Dedifferentiated amniotic fluid mesenchymal stem cell (primary cell): ENCODE measurements at regions not wholly inside any gene's neighbourhood (a gene's known extent, or its start where the extent isn't known, plus 50 kb on each side); places are given as distances from the start of the nearest gene placed in this dataset.
A peak's percentile ranks its signal among the peaks of the same experiment; 100 is the strongest.

Experiments used
- DNase-seq: peaks from one replicate; pipeline ENCODE4 v3.0.0-alpha.2; 2016; ENCODE audit errors: extremely low spot score

DNA sequence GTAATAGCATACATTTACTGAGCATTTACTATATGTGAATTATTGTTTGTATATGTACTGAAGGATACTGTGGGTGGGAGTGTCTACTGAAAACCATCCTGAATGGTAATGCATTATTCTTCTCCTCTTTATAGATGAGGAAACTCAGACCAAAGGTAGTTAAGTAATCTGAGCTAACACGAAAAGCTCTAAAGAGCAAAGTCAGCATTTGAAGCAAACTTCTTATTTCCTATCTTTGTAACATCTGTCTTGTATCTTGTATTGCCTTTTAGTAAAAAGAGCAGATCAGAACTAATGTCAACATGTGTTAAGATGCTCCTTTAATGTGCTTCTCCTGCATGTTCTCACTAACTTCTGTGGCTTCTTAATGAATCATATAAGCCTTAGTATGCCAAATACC lies 382.8 kb upstream of the NXPH2 start:
- no peak for DNase-seq

DNA sequence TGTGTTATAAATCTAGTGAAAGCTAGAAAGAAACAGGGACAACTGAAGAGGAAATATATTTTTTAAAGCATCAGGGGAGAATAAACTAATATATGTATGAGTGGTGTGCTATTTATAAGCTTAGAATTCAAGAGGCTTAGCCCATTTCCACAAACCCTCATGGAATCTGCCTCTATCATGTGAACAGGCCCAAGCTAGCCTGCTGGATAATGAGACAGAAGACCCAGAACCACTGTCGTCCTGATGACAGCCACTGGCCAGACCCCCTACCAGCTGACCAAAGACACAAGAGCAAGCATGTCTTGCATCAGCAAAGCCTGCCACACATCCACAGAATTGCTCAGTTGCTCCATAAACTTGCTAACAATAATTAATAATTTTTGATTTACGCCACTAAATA lies 382.3 kb upstream of the NXPH2 start:
- DNase-seq = no peak

DNA sequence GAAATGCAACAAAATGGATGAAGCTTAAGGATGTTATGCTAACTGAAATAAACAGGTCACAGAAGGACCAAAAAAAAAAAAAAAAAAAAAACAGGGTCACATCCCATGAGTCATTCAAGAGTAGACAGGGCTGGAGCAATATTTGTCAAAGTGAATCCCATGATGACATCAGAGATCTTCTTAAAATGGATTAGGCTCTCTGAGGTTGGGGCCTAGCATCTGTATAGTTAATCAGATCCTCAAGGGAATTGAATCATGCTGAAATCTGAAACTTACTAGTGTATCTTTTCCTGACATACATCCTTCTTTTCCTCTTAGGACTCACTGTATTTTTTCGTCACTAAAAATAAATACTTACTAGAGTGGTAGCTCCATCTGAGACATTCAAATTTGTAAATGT lies 380.6 kb upstream of the NXPH2 start:
- no peak for DNase-seq

DNA sequence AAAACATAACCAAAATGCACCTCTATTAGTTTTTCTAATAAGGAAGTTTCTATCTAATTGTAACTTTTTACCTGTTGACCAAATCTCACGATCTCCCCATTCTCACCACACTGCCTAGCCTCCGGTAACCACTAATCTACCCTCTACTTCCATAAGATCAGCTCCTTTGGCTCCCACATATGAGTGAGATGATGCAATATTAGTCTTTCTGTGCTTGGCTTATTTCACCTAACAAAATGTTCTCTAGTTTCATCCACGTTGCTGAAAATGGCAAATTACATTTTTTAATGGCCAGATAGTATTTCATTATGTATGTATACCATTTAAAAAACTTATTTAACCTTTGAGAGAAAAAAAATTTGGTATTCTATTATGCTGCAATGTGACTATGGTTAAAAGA lies 379.0 kb upstream of the NXPH2 start:
- no peak for DNase-seq

GRCh38 chr2:139156730-139157129 lies 376.5 kb upstream of the NXPH2 start:
- no peak for DNase-seq

- no peak for DNase-seq
Measured at GRCh38 chr2:139155991-139156390, 375.8 kb upstream of the NXPH2 start.

GRCh38 chr2:139142252-139142880 lies 362.2 kb upstream of the NXPH2 start:
- DNase-seq = no peak

GRCh38 chr2:139124271-139124670 lies 344.1 kb upstream of the NXPH2 start:
- DNase-seq = no peak

- no peak for DNase-seq
Measured at GRCh38 chr2:139123795-139124194, 343.6 kb upstream of the NXPH2 start.

GRCh38 chr2:139122711-139123158 lies 342.5 kb upstream of the NXPH2 start:
- no peak for DNase-seq

GRCh38 chr2:139099721-139100120 lies 319.5 kb upstream of the NXPH2 start:
- DNase-seq = no peak

- DNase-seq = no peak
Measured at GRCh38 chr2:139098961-139099360, 318.8 kb upstream of the NXPH2 start.

GRCh38 chr2:139083121-139083520 lies 302.9 kb upstream of the NXPH2 start:
- no peak for DNase-seq

DNA sequence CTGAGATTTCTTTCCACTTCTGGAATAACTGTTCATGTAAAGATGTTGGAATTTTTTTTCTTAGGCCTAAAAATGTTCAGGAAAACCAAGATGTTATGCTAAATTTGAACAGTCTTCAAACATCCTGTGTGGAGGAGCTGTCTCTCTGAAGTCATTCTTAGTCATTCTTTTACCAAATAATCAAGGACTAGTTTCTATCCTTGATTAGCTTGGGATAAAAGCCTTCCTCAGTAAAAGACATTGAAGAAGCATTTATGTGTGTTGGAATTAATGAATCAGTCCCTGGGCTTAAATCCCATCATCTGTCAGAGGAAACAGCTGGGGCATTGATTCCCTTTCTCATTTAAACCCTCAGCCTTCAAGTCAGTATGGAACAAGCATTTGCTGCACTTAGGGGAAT lies 300.1 kb upstream of the NXPH2 start:
- no peak for DNase-seq

DNA sequence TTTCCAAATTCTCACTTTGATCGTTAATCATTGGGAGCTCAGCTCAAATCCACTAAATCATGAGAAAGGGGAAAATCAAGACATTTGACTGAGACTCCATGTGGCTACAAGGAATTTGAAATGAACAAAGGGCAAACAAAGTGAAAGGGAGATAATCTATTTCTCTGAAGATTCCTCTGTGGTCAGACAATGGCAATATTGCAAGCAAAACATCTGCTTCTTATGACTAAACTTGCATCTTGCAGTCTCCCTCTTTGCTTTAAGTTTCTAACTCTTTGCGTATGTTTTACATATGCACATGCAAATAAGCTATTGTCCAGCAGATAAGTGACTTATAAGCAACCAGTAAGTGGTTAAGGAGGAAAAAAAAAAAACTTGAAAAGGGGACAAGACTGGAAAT lies 299.1 kb upstream of the NXPH2 start:
- DNase-seq = no peak

GRCh38 chr2:139078376-139078775 lies 298.2 kb upstream of the NXPH2 start:
- DNase-seq = no peak

DNA sequence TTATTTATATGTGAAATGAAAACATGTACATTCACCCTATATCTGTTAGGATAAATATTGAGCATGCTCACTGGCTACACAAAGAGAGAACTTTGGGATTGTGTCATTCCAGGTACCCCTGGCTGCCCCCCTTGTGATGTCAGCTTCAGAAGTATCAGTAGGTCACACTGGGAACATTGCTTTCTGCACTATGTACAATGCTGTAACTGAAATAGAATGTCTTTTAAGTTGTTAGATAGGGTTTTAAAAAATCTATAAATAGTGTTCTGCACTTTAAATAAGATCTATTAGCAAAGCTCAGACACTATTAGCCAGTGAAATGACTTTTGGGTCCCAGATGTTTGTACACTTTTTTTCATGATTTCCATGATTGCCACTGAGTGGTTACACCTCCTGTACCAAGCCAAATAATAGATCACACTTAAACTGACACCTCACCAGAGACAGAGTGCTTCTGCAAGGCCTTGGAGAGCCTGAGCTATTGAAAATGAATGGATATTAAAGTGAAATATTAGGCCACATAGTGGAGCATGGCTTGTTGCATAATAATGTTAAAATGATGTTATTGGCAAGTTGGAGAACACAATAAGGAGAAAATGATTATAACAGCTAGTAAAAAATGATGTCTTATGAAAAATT lies 297.0 kb upstream of the NXPH2 start:
- no peak for DNase-seq

DNA sequence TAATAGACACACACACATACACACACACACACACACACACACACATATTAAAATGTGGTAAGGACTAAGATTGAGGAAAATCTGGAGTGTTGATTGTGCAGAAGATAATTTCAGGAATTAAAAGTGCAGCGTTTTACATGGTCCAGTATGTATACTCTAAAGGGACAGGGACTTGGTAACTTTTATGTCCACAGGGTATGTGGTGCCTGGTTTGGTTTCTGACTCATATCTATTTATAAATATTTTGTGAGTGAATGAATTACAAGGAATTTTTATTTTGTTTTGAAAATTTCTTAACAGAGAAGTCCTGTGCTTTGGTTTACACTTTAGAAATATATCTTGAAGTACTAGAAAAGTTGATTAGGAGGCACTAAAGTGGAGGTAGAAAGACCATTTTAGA lies 287.7 kb upstream of the NXPH2 start:
- DNase-seq = peak; percentile 14

DNA sequence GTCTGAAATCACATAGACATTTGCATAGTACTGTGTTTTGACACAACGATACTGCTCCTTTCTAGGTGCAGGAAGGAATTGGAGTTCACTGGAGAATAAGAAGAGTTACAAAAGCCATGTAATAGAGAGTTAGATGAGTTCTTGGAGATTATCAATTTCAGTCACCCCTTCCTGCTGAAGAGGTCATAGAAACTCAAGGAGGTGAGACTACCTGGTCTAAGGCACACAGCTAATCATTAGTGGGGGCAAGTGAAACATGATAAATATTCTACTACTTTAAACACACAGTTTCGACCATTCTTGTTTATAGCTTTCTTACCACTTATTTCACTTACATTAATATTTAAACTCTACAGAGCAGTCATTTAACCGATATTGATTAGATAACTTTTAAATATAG lies 286.9 kb upstream of the NXPH2 start:
- no peak for DNase-seq

DNA sequence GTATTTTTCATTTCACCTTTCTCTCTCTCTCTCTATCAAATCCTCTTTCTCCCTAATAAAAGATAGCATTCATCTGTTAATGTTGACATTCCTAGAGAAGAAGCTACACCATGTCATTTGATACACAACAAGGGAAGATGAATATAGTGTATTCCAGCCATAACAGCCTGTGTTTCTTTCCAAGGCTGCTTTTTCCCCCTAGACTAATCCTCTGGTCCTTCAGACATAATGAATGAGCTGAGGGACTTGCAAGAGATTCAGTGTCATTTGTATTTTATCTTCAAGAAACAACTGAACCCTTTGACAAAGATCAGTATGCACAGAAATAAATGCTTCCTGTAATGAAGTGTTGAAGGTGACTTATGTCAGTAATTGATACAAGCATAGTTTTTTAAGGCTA lies 284.0 kb upstream of the NXPH2 start:
- no peak for DNase-seq

DNA sequence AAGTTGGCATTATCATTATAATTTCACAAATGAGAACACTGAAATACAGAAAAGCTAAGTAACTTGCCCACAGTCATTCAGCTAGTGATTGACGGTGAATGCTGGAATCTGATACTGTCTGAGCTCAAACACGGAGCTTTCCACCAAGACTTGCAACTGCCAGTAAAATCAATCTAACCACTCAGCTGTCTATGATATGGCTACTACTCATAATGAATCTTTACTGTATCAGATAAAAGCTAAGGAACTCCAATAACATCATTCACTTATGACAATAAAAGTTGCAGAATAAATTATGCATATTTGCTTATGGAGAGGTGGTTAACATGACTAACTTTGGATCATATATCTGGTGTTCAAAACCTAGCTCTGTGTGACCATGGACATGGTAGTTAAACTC lies 279.4 kb upstream of the NXPH2 start:
- no peak for DNase-seq

DNA sequence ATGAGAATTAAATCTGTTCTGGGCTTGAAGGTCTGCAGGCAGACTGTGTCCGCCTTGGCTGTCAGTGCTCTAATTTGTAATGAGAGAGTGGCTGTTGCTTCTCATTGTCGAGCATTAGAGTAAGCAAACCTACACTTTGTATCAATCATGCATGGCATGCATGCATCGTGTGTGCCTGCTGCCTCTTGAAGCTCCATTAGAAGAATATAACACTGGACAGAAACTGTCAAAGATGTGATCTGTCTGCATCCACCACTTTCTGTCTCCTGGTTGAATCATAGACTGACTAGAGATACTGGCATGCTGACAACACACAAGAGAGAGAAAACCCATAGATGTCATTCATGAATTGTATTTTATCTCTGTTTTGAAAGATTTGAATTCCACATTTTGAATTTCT lies 275.0 kb upstream of the NXPH2 start:
- DNase-seq = no peak

DNA sequence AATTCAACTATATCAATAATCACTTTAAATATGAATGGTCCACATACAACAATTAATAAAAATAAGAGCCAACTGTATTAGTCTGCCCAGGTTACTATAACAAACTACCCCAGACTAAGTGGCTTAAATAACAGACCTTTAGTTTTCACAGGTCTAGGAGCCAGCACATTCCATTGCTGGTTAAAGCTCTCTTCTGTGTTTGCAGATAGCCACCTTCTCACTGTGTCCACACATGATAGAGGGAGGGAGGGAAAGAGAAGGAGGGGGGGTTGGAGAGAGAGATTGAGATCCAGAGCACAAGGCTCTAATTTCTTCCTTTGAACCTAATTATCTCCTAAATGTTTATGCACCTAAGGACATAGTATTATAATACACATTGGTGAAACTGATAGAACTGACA lies 267.8 kb upstream of the NXPH2 start:
- no peak for DNase-seq

DNA sequence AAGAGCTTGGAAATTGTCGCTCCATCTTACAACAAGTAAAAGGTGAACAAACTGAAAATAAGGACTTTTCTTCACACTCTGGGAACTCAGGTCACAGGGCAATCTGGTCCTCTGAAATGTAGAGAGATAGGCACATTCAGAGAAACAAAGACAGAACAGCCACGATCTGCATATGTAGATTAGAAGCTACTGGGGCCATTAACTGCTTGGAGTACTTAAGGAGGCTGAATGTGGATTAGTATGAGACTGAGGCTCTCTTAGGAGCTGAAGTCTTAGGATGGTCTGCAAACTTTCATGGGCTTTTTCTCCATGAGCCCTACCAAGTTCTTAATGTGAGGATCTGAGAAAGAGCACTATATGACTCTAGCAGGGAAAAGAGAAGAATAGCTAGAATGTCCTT lies 265.3 kb upstream of the NXPH2 start:
- DNase-seq = no peak
